ENCODE measurements at regions not wholly inside any gene's neighbourhood (a gene's known extent, or its start where the extent isn't known, plus 50 kb on each side); places are given as distances from the start of the nearest gene placed in this dataset.

DNA sequence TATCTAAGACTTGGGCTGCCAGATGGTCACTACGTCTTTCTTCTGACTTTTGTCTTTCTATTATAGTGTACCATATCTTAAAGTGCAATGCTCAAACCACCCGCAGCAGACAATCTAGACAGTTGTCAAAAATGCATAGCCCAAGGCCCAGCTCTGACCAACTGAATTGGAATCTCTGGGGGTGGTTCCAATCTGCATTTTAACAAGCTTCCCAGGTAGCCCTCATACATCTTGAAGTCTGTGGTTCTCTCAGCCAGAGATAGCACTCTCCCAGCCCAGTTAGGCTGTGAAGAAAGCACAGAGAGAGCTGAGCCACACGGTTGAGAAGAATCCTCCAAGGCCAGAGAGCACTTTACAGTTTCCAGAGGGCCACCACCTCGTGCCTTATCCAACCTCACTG lies 128.2 kb upstream of the HAND1 start:
- no peak overlapping the region for H3K9ac ChIP-seq (ENCODE audit: low read length)
- no peaks in the 10 kb centered on the region for H3K9me3 ChIP-seq (ENCODE audit: control insufficient read depth in 1 of 2, insufficient read depth in 1 of 2, low read depth in 1 of 2, low read length in 2 of 2)
- H3K4me1 ChIP-seq (ENCODE audit: control insufficient read depth in 1 of 2, insufficient read depth in 2 of 2, low read length in 2 of 2), result peaks cover 3 to 24% of the 10 kb centered on the region in 2 experiments; a peak in 3 of 4 replicates
- ATAC-seq (no peak), DNase-seq (ENCODE audit: low read depth, low spot score) (no peak)
- ChIA-PET CTCF (no interaction called here), POLR2A (no interaction called here), RAD21 (ENCODE audit: low non-redundant PET in 1 of 2, low total read pairs in 2 of 2, uncharacterized antibody in 2 of 2, unreplicated experiment in 2 of 2) (no interaction called here)
- no peak overlapping the region for H3K27ac ChIP-seq (ENCODE audit: low read depth, low read length)
- H3K4me2 ChIP-seq (ENCODE audit: low read length), result no peak overlapping the region
- H3K36me3 ChIP-seq (ENCODE audit: control insufficient read depth in 1 of 2, insufficient read depth in 2 of 2, low read length in 2 of 2), result no peaks in the 10 kb centered on the region
- no TSS peak for BruUV-seq (replicated peaks)
- H3K79me2 ChIP-seq (ENCODE audit: insufficient read depth, low read length), result no peaks in the 10 kb centered on the region
- TF ChIP-seq JUND (IDR thresholded peaks at IDR 0.05), result no peak
- TF ChIP-seq CBX3 (IDR thresholded peaks at IDR 0.05; ENCODE audit: low read depth), result no peak
- TF ChIP-seq, protein P1, sequence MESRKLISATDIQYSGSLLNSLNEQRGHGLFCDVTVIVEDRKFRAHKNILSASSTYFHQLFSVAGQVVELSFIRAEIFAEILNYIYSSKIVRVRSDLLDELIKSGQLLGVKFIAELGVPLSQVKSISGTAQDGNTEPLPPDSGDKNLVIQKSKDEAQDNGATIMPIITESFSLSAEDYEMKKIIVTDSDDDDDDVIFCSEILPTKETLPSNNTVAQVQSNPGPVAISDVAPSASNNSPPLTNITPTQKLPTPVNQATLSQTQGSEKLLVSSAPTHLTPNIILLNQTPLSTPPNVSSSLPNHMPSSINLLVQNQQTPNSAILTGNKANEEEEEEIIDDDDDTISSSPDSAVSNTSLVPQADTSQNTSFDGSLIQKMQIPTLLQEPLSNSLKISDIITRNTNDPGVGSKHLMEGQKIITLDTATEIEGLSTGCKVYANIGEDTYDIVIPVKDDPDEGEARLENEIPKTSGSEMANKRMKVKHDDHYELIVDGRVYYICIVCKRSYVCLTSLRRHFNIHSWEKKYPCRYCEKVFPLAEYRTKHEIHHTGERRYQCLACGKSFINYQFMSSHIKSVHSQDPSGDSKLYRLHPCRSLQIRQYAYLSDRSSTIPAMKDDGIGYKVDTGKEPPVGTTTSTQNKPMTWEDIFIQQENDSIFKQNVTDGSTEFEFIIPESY (IDR thresholded peaks at IDR 0.05; ENCODE audit: extremely low read depth, insufficient replicate concordance, low read length), result no peak
- no peak for TF ChIP-seq YY1 (IDR thresholded peaks at IDR 0.05; ENCODE audit: extremely low read depth, insufficient replicate concordance, low read depth, low read length)
- no peak for TF ChIP-seq CEBPB (IDR thresholded peaks at IDR 0.05; ENCODE audit: low read depth)
- TF ChIP-seq RAD21 (IDR thresholded peaks at IDR 0.05; ENCODE audit: low read depth), result no peak
- TF ChIP-seq, protein P2, sequence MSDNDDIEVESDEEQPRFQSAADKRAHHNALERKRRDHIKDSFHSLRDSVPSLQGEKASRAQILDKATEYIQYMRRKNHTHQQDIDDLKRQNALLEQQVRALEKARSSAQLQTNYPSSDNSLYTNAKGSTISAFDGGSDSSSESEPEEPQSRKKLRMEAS (IDR thresholded peaks at IDR 0.05), result no peak
- TF ChIP-seq ZFX (IDR thresholded peaks at IDR 0.05), result no peak
- TF ChIP-seq ELF1 (IDR thresholded peaks at IDR 0.05; ENCODE audit: borderline replicate concordance, low read depth), result no peak
- no peak for TF ChIP-seq TCF7L2 (IDR thresholded peaks at IDR 0.05; ENCODE audit: borderline replicate concordance, extremely low read depth, insufficient read depth, insufficient read length)
- H3K9me2 ChIP-seq (ENCODE audit: insufficient read depth), result no peaks in the 10 kb centered on the region
- no peak overlapping the region for H2AFZ ChIP-seq (ENCODE audit: low read depth, low read length, poor library complexity, severe bottlenecking)
- no peaks in the 10 kb centered on the region for H4K20me1 ChIP-seq (ENCODE audit: insufficient read depth)
- no peak overlapping the region for H3K4me3 ChIP-seq (replicated peaks in 1 of 2; ENCODE audit: low read depth in 1 of 2, low read length in 2 of 2)
- intact Hi-C loops (cut with micrococcal nuclease), result no loop called here
- no peaks in the 10 kb centered on the region for H3K27me3 ChIP-seq (ENCODE audit: insufficient read depth, low read length)
